ENCODE measurements at regions not wholly inside any gene's neighbourhood (a gene's known extent, or its start where the extent isn't known, plus 50 kb on each side); places are given as distances from the start of the nearest gene placed in this dataset.

- TF ChIP-seq, protein P1, sequence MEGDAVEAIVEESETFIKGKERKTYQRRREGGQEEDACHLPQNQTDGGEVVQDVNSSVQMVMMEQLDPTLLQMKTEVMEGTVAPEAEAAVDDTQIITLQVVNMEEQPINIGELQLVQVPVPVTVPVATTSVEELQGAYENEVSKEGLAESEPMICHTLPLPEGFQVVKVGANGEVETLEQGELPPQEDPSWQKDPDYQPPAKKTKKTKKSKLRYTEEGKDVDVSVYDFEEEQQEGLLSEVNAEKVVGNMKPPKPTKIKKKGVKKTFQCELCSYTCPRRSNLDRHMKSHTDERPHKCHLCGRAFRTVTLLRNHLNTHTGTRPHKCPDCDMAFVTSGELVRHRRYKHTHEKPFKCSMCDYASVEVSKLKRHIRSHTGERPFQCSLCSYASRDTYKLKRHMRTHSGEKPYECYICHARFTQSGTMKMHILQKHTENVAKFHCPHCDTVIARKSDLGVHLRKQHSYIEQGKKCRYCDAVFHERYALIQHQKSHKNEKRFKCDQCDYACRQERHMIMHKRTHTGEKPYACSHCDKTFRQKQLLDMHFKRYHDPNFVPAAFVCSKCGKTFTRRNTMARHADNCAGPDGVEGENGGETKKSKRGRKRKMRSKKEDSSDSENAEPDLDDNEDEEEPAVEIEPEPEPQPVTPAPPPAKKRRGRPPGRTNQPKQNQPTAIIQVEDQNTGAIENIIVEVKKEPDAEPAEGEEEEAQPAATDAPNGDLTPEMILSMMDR (IDR thresholded peaks at IDR 0.05): no peak
- no peak for TF ChIP-seq POLR2AphosphoS5 (IDR thresholded peaks at IDR 0.05)
These were observed 153.3 kb upstream of the TENT5D start for GRCh38 chrX:80266979-80267378.

All from stomach (tissue), 4 donors.